ENCODE measurements at regions not wholly inside any gene's neighbourhood (a gene's known extent, or its start where the extent isn't known, plus 50 kb on each side); places are given as distances from the start of the nearest gene placed in this dataset.

GRCh38 chr1:213728593-213729536, 258.9 kb upstream of the PROX1 start:
- Histone ChIP-seq H3K36me3 (no peaks in the 10 kb centered on the region), H3K27ac (no peak overlapping the region), H3K9me3 (peaks cover 0 to 15% (median 2%) of the 10 kb centered on the region in 8 donors), H3K4me1 (peaks cover 0 to 8% (median 0%) of the 10 kb centered on the region in 6 donors), H3K4me3 (no peak overlapping the region), H3K27me3 (replicated peaks in 1 of 7) (no peaks in the 10 kb centered on the region)
- intact Hi-C loops (cut with DNase I; ENCODE audit: low total_unique reads): no loop called here
- WGBS, 5 donors: 82 to 91% (median 84%) methylated on average over 15 of the region's 15 CpGs
- TF ChIP-seq POLR2AphosphoS5 (IDR thresholded peaks at IDR 0.05) (no peak), POLR2A (IDR thresholded peaks at IDR 0.05) (no peak), CTCF (IDR thresholded peaks at IDR 0.05 in 8 of 11, conservative IDR thresholded peaks at IDR 0.05 in 3 of 11) (no peak)
- no peak for DNase-seq

- intact Hi-C loops (cut with DNase I; ENCODE audit: low total_unique reads): no loop called here
- no peak overlapping the region for H3K27ac ChIP-seq
- TF ChIP-seq CTCF (IDR thresholded peaks at IDR 0.05 in 8 of 11, conservative IDR thresholded peaks at IDR 0.05 in 3 of 11): no peak
- H3K36me3 ChIP-seq: no peaks in the 10 kb centered on the region
- no peaks in the 10 kb centered on the region for H3K27me3 ChIP-seq (replicated peaks in 1 of 7)
- no peaks in the 10 kb centered on the region for H3K4me1 ChIP-seq
- DNase-seq: no peak
- H3K4me3 ChIP-seq: no peak overlapping the region
- WGBS, 5 donors: 83 to 94% (median 88%) methylated on average over 1 of the region's 1 CpG
- H3K9me3 ChIP-seq: peaks cover 0 to 15% (median 2%) of the 10 kb centered on the region in 8 donors
These were observed 254.1 kb upstream of the PROX1 start for GRCh38 chr1:213733705-213734104.

GRCh38 chr1:213737398-213738035, 250.3 kb upstream of the PROX1 start:
- no peaks in the 10 kb centered on the region for H3K4me1 ChIP-seq
- DNase-seq: no peak
- peaks cover 0 to 1% (median 0%) of the 10 kb centered on the region in 8 donors for H3K9me3 ChIP-seq
- TF ChIP-seq POLR2AphosphoS5 (IDR thresholded peaks at IDR 0.05): no peak
- TF ChIP-seq POLR2A (IDR thresholded peaks at IDR 0.05): no peak
- no peak for TF ChIP-seq CTCF (IDR thresholded peaks at IDR 0.05 in 8 of 11, conservative IDR thresholded peaks at IDR 0.05 in 3 of 11)
- H3K27ac ChIP-seq: no peak overlapping the region
- 79 to 83% (median 81%) methylated on average over 2 of the region's 2 CpGs for WGBS, 5 donors
- no peaks in the 10 kb centered on the region for H3K27me3 ChIP-seq (replicated peaks in 1 of 7)
- H3K4me3 ChIP-seq: no peak overlapping the region
- no peaks in the 10 kb centered on the region for H3K36me3 ChIP-seq
- intact Hi-C loops (cut with DNase I; ENCODE audit: low total_unique reads): no loop called here

- Histone ChIP-seq H3K4me1 (no peaks in the 10 kb centered on the region), H3K27me3 (replicated peaks in 1 of 7) (no peaks in the 10 kb centered on the region), H3K36me3 (no peaks in the 10 kb centered on the region), H3K9me3 (peaks cover 0 to 13% (median 0%) of the 10 kb centered on the region in 8 donors), H3K27ac (no peak overlapping the region), H3K4me3 (no peak overlapping the region)
- intact Hi-C loops (cut with DNase I; ENCODE audit: low total_unique reads): no loop called here
- no peak for DNase-seq
- 75 to 90% (median 81%) methylated on average over 2 of the region's 2 CpGs for WGBS, 5 donors
- TF ChIP-seq POLR2AphosphoS5 (IDR thresholded peaks at IDR 0.05): no peak
- TF ChIP-seq CTCF (IDR thresholded peaks at IDR 0.05 in 8 of 11, conservative IDR thresholded peaks at IDR 0.05 in 3 of 11): no peak
These were observed 249.1 kb upstream of the PROX1 start for GRCh38 chr1:213738658-213739057.
